HG02852 (cell line): ENCODE measurements at regions not wholly inside any gene's neighbourhood (a gene's known extent, or its start where the extent isn't known, plus 50 kb on each side); places are given as distances from the start of the nearest gene placed in this dataset.

Source experiments
- ATAC-seq: cut with Tn5 transposase; IDR thresholded peaks from one replicate; pipeline ENCODE4 v1.9.1; 2021; ENCODE audit warnings: mild to moderate bottlenecking, moderate library complexity; ENCODE audit not compliant: unreplicated experiment

DNA sequence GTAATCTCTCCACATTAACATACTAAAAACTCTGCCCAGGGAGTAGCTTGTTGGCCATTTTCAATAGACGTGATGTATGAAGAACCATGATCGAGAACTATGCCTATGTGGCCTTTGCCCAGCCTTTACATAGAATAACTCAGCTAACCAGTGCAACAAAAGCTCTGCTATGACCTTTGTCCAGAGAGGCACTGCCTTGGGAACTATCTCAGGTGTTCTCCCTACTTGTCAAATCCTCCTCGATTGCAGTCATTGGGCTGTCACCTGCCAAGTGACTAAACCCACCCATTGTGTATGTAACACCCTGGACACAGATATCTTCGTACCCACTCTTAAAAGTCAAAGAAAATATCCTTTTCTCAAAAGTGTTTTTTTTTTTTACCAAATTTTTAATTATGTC is 610.3 kb upstream of the GALNTL6 start:
- ATAC-seq: no peak

DNA sequence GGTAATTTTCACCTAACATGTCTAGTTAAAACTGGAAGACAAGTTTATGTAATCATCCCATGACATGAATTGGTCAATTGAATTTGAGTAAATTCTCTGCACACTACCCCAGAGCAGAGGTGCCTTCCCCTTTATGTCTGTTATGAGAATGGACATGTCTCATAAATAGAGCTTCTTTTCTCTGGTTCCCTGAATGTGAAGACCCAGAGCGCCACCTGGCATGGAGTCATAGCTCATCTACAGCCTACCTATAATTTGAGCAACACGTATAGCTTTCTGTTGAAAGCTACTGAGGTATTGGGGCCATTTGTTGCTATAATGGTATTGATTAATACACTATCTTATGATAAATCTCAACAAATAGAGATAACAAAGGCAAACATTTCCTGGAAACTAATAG is 626.5 kb upstream of the GALNTL6 start:
- no peak for ATAC-seq

DNA sequence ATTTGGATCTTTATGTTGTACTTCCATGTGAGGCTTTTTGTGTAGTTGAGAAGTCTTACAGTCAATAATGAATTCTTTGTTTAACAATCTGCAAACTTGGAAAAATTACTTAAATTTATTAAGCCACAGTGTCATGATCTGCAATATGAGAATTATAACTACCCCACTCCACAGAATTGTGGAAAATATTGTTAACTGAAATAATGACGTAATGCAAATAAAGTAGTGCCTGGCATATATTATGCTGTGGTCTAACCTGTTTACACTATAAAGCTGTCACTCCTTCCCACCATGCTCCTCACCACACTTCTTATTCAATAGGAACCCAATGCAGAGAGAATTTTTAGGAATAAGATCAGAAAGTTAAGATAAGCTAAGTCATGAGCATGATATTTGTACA is 632.1 kb upstream of the GALNTL6 start:
- ATAC-seq: no peak

DNA sequence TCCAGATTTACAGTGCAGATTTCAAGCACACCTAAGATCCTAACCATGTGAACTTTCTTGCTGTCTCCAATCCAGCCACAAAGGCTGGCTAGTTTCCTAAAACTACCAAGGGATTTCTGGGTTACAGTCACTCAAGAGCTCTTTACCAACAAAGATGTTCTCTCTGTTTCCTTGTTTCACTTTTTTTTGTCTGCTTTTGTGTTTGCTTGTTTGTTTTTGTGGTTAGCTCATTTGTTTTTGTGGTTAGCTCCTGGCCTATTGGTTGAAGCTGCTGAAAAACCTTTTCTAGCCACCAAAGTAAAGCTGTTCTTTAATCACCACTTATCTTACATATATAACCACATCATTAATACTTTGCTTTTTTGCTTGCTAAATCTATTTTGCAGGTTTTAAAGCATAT is 642.5 kb upstream of the GALNTL6 start:
- no peak for ATAC-seq

DNA sequence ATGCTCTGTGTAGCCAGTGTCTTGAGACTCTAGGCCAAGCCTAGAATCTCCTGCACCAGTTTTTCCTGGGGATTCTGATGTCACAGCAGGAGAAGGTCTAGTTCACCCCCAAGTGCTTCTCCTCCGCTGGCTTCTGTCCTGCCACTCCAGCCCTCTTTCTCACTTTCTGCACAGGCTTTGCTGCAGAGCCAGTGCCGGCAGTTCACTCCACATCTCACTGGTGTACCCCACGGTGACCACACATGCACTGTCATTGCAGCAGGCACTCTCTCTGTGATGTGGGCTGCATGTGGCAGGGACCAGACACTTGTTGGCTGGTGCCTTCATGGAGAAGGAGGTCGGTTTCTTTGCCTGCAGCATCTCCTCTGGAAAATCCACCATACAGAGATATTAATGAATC is 643.8 kb upstream of the GALNTL6 start:
- ATAC-seq: no peak

DNA sequence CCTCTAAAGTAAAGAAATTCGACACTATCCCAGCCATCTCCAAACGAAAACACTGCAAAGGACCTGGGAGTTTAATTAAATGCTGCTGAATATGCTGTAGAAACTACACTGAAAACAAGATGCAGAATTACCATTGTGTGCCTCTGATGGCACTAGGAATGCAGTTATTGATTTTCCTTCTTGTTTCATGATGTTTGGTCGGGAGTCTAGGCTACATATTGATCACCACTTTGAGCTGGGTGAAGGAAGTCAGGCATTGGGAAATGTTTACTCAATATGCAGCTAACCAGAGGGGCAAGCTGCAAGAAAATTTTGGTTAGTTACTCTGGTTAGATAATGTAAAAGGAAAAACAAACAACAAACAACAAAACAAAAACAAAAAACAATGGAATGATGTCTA is 650.7 kb upstream of the GALNTL6 start:
- ATAC-seq: no peak

DNA sequence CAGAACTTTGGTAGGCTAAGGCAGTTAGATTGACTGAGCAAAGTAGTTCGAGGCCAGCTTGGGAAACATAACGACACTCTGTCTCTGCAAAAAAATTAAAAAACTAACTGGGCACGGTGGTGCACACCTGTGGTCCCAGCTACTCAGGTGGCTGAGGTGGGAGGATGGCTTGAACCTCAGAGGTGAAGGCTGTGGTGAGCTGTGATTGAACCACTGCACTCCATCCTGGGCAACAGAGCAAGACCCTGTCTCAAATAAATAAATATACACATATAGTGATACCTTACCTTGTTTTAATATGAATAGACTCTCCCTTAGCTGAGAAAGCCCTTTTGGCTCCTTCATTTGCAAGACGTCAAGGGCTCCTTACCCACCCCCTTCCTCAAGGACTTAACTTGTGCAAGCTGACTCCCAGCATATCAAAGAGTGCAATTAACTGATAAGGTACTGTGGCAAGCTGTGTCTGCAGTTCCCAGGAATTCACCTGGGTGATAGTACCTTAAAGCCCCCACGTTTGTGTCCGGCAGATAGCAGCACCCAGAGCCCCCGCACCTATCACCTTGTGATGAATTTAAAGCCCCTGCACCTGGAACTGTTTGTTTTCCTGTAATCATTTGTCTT is 655.6 kb upstream of the GALNTL6 start:
- no peak for ATAC-seq

DNA sequence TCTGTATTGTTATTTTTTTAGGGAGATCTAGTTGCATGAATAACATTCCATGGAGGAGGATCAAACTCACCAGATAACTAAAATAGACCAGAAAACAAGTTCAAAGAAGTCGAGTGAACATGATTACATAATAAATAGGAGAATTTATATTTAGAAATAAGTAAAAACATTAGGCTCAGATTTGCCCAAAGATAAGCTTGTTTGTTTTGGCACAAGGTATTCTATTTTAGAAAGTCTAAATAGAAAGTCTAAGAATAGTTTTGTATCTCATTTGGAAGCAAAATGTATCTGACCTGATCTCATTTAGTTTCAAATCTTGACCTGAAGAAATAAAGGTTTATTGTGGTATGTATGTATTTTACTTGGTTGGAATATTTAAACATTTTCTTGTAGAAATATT is 670.6 kb upstream of the GALNTL6 start:
- ATAC-seq: no peak

DNA sequence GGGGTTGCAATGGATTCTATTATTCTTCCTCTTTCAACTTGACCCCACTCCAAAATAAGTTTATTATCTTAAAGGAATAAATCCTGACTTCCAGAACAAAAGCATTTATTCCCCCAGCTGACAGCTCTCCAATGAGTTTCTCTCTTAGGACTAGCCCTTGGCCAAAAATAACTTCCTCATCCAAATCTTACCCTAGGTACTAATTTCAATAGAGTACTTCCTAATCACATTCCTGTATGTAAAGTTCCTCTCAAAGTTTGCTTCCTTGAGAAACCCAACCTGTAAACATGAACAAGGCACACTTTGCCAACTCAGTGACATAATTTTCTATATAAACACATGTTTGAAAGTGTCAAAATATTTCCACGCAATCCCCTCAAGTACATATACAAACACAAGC is 671.2 kb upstream of the GALNTL6 start:
- no peak for ATAC-seq

DNA sequence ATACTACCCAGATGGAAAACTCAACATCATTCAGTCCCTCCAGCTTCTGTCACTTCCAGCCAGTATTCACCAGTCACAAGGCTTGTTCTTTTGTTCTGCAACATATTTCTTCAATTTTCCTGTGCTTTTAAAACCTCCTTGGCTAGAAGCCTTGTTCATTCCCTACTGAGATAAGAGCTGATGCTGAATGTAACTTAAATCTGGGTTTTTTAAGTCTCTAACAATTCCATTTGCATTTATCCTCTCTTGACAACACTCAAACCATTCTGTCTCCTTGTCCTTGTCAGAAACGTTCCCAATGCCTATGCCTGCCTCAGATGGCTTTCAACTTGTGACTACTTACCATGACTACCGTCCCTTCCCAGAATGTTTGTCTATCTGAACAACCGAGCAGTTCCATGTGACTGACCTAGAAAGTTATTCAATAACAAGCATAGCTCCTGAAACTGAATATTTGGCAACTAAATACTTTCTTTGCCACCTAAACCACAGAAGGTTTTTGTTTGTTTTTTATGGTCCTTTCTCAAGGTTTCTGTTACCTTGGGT is 682.9 kb upstream of the GALNTL6 start:
- ATAC-seq: no peak

DNA sequence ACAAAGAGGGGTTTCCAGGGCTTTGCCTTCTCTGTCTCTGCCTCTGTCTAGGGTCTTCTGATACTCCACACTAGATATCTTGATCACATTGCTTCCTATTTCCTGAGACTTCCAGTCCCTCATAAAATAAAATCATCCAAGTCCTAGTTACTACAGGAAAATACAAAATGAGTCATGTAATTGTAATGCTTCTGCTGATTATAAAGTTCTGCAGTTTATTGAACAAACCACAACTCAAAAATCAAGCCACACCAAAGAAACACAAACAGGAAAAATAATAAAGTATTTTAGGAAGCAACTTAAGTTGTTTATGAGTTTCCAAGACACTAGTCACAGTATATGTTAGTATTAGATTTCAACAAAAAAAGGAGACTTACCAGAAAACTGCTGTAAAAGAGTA is 695.1 kb upstream of the GALNTL6 start:
- no peak for ATAC-seq

DNA sequence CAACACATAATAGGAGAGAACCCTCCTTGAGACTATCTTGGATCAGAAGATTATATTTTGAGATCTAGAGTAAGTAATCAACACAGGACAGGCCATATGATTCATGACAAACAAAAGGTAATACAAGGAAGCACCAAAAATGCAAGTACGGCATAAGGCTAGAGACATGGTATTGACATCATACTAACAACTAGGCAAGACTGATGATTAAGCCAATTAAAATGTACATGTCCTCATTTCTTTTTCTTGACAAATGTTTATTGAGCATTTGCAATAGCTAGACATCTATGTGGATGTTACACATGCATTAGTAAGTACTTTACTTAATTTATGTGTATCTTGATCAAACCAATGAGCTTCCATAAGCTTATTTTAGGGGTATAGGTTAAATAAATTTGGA is 695.7 kb upstream of the GALNTL6 start:
- no peak for ATAC-seq

DNA sequence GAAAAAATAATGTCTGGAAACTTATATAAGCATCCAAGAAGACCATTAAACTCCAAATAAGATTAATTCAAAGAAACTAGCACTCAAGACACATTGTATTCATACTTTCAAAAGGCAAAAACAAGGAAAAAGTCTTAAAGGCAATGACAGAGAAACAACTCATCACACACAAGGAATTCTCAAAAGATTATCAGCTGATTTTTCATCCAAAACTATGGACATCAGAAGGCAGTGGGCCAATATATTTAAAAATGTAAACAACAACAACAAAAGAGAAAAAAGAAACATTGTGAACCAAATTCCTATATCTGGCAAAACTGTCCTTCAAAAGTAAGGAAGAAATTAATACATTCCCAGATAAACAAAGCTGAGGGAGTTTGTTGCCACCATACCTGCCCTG is 711.4 kb upstream of the GALNTL6 start:
- no peak for ATAC-seq

DNA sequence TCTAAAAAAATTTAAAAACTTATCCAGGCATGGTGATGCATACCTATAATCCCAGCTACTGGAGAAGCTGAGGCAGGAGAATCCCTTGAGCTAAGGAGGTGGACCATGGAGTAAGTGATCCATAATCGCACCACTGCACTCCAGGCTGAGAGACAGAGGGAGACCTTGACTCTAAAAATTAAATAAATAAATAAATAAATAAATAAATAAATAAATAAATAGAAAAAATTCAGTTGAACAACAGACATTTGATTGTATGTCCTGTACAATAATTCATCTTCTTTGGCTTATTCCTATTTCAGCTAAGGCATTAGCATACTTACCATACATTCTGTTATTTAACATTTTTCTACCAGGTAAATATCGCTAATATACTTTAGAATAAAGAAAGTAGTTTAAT is 726.1 kb upstream of the GALNTL6 start:
- no peak for ATAC-seq

DNA sequence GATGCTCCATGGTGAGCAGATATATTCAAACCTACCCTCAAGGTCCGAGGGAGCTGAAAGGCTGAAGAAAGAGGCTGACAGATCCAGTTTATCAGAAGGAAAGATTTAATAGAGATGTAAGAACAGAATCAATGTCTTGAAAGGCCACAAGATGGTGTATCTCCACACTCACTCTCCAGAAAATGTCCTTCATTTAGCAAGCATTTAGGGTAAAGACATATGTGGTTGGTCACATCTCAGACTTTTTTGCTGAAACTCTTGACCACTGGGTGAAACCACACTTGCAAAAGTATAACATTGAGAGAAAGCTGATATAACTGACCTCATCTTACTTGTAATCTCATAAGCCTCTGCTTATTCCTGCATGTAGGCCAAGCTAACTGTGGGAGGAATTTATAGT is 745.8 kb upstream of the GALNTL6 start:
- ATAC-seq: no peak

DNA sequence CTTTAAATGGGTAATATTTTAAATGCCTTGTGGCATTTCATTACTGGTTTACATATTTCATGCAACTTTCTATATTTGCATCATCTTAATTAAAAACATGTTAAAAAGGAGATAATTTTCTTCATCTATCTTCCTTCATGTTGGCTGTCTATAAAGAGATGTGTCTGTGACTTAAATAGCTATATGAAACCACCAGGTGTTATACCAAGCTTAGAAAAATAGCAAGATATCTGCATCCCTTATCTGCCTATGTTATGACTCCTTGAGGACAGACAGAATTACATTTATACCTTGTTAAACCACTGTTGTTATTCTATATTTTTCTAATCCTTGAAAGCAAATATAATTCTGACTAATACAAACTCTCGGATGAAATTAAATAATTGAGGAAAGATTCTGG is 763.8 kb upstream of the GALNTL6 start:
- no peak for ATAC-seq

DNA sequence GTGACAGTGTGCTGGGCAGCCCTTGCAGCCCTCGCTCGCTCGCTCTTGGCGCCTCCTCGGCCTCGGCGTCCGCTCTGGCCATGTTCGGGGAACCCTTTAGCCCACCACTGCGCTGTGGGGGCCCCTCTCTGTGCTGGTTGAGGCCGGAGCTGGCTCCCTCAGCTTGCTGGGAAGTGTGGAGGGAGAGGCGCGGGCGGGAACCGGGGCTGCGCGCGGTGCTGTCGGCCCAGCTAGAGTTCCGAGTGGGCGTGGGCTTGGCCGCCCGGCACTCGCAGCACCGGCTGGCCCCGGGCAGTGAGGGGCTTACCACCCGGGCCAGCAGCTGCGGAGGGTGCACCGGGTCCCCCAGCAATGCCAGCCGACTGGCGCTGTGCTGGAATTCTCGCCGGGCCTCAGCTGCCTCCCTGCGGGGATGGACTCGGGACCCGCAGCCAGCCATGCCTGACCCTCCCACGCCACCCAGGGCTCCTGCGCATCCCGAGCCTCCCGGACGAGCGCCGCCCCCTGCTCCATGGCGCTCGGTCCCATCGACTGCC is 770.1 kb upstream of the GALNTL6 start:
- ATAC-seq: no peak

DNA sequence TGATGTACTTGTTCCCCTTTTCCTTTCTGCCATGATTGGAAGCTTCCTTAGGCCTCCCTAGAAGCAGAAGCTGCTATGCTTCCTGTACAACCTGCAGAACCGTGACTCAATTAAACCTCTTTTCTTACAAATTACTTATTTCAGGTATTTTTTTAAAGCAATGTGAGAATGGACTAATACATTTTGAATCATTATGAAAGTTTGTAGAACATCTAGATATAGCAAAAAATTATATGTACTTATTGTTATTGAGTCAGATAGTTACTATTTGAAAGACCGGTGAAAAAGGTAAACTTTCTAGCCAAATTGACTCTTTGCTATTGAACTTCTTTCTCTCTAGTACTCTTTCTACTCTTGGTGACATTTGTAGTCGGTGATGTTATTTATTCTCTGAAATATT is 777.3 kb upstream of the GALNTL6 start:
- no peak for ATAC-seq

DNA sequence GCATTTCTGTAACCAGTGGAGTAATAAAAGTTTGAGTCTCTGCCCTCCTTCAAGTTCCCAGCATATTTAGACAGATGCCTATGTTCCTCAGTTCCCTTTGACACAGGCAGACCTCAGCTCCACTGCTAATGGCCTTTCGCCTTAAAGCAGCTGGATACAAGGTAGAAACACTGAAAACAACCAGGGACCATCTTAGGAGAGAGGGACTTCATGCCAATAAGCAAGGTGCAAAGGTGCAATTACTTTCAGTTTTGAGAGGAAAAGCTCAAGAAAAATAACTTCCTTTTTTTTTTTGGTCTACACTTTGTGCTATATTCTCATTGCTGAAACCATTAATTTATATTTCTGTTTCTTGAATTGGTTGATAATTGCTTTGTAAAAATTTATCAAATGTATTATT is 781.9 kb upstream of the GALNTL6 start:
- no peak for ATAC-seq

DNA sequence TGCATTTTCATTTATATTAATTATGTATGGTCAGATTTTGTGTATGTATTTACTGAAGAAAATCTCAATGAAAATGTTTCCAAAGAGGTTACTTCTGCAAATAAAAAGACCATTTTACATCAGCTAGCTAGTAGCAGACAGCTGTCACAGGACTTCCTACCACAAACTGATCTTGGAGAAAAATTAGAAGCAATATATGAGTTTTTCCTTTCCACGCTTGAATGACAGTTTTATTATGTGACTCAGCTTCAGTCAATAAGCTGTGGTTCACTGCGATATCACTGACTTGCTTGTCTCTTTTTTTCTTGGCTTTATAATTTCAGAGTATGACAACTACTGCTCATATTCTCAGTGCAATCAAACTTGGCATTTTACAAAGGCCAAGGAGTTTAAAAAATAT is 787.4 kb upstream of the GALNTL6 start:
- ATAC-seq: no peak

DNA sequence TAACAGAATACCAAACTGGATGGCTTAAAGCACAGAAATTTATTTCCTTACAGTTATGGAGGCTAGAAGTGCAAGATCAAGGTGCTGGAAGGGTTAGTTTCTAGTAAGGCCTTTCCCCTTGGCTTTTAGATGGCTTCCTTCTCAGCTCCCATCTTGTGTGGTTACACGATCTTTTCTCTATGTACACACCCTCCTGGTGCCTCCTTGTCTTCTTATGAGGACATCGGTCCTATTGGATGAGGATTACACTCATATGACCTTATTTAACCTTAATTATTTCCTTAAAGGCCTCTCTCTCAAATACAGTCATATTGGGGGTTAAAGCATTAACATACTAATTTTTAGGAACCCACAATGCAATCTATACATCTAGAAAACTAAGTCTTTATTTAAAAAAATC is 787.9 kb upstream of the GALNTL6 start:
- ATAC-seq: no peak

DNA sequence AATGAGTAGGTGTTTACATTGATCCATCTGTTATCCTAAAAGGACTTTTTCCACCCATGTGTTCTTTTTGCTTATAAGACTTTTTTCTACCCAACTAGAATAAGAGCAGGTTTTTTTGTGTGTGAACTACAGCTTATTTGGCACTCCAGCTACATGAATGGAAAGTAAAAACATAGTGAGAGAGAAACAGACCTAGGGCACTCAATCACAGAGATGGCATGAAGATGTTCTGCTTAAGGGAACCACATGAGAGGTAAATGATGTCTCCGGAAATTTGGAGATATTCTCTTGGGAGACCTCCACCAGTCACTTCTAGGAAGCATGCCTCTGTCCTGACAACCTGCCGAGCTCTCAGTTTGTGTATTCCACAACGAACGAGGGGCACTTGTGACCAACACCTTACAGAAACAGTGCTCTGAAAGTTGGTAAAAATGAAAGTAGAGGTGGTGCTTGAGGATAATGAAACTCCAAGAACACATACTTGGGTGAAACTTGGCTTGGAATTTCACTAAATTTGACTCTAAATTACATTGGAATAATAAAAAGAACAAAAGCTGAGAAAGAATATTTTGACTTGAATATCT is 788.4 kb upstream of the GALNTL6 start:
- ATAC-seq: no peak

DNA sequence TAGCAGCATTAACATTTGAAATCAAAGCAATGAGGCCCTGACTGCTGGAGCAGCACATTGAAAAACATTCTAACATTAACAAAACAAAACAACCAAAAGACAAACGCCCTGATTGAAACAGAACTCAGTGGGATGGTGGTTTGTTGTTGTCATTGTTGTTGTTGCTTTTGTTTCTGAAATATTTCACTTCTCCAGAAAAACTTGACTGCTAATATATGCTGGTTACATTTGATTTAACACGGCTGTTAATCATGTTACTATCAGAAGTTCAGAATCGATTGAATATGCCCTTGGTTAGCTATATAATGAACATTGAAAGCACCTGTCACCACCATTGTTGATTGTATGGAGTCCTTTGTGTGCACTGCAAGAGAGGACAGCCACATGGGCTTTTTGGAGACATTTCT is 790.4 kb upstream of the GALNTL6 start:
- ATAC-seq: no peak
